ENCODE measurements at regions not wholly inside any gene's neighbourhood (a gene's known extent, or its start where the extent isn't known, plus 50 kb on each side); places are given as distances from the start of the nearest gene placed in this dataset.

DNA sequence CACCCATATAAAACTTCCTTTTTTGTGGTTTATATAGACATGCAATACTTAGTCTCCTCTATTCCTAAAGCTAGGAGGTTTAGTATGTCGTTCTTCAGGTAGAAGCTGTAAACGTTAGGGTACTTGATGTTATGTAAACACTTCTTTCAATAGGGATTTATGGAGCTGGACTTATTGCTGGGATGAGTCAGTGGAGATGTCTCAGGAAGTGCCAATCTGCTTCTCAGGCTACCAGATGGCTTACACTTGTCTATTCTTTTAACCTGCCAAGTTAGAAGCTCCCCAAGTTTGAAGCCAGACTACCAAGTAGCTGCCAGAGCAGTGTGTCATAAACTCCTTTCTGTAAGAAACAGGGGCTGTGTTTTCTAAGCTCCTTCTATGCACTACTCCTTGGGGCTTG lies 756.5 kb upstream of the LRRTM1 start:
- TF ChIP-seq SUZ12 (IDR thresholded peaks at IDR 0.05; ENCODE audit: extremely low read depth, insufficient read depth, insufficient read length), result no peak
- no peak for TF ChIP-seq YY1 (IDR thresholded peaks at IDR 0.05; ENCODE audit: insufficient read depth, insufficient read length)
- TF ChIP-seq ZNF274 (IDR thresholded peaks at IDR 0.05; ENCODE audit: low read depth, low read length), result no peak

Data from NT2/D1 (cell line).